Mesothelial cell of epicardium (in vitro differentiated cells): ENCODE measurements at regions not wholly inside any gene's neighbourhood (a gene's known extent, or its start where the extent isn't known, plus 50 kb on each side); places are given as distances from the start of the nearest gene placed in this dataset.

Experiments
- DNase-seq, 2 experiments: peaks; one replicate each; pipeline ENCODE4 v3.0.0; 2021; ENCODE audit warnings: low spot score in 2 of 2; ENCODE audit not compliant: unreplicated experiment in 2 of 2
- H3K27ac Mint-ChIP-seq: 2 replicates; pipeline ENCODE4 v1.8.0; 2021; ENCODE audit warnings: mixed read lengths
- H3K27me3 Mint-ChIP-seq: 2 replicates; pipeline ENCODE4 v1.8.0; 2021; ENCODE audit warnings: low read depth, mixed read lengths
- H3K36me3 Mint-ChIP-seq: 2 replicates; pipeline ENCODE4 v1.8.0; 2021; ENCODE audit warnings: mixed read lengths
- H3K4me1 Mint-ChIP-seq: 2 replicates; pipeline ENCODE4 v1.8.0; 2021; ENCODE audit warnings: mixed read lengths
- H3K4me3 Mint-ChIP-seq: 2 replicates; pipeline ENCODE4 v1.8.0; 2021; ENCODE audit warnings: mild to moderate bottlenecking, moderate library complexity, mixed read lengths
- H3K9me3 Mint-ChIP-seq: 2 replicates; pipeline ENCODE4 v1.8.0; 2021; ENCODE audit warnings: mixed read lengths
- TF ChIP-seq, protein P1 (sequence below): fragments of 200-600 bp; sonication (generic); IDR thresholded peaks from one replicate; pipeline ENCODE4 v1.5.0; 2021; ENCODE audit warnings: antibody characterized with exemption; ENCODE audit not compliant: unreplicated experiment

DNA sequence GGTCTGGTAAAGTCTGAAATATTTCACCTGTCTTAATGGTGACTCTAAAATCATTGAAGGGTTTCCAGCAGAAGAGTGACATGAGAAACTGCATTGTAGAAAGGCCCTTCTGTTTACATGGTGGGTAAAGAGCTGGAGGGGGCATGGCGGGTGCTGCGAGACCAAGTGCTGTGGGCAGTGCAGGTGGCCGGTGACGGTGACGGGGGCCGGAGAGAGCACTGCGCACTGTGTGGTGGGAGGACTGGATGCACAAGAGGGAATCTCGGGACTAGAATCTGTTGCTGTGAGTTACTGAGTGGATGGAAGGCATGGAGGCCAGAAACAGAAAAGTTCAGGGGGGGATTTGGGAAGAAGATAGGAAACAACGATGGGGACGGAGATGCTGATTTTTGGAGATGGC lies 218.7 kb downstream of the USP6NL start:
- TF ChIP-seq, protein P1, sequence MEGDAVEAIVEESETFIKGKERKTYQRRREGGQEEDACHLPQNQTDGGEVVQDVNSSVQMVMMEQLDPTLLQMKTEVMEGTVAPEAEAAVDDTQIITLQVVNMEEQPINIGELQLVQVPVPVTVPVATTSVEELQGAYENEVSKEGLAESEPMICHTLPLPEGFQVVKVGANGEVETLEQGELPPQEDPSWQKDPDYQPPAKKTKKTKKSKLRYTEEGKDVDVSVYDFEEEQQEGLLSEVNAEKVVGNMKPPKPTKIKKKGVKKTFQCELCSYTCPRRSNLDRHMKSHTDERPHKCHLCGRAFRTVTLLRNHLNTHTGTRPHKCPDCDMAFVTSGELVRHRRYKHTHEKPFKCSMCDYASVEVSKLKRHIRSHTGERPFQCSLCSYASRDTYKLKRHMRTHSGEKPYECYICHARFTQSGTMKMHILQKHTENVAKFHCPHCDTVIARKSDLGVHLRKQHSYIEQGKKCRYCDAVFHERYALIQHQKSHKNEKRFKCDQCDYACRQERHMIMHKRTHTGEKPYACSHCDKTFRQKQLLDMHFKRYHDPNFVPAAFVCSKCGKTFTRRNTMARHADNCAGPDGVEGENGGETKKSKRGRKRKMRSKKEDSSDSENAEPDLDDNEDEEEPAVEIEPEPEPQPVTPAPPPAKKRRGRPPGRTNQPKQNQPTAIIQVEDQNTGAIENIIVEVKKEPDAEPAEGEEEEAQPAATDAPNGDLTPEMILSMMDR, result no peak
- H3K27ac Mint-ChIP-seq, result no peak overlapping the region
- no peak overlapping the region for H3K4me3 Mint-ChIP-seq
- H3K9me3 Mint-ChIP-seq, result no peaks in the 10 kb centered on the region
- no peak for DNase-seq
- peaks cover 6% of the 10 kb centered on the region for H3K4me1 Mint-ChIP-seq
- peaks cover 13% of the 10 kb centered on the region for H3K27me3 Mint-ChIP-seq
- no peaks in the 10 kb centered on the region for H3K36me3 Mint-ChIP-seq

DNA sequence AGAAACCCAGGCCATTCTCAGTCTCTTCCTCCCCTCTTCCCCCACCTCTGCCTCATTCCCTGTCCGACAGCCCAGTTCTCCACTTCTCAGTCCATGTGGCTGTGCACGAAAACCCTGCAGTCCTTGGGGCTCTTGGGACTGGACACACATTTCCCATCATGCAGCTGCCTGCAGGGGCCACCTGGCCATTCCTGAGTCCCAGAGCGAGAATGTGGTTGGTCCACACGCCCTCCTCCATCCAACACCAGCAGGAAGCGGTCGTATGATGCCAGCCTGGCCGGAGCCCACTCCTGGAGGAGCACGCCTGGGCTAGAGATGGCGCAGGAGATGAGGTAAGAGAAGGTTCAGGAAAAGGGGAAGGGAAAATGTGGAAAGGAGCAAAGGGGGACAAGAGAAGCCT lies 222.5 kb downstream of the USP6NL start:
- TF ChIP-seq, protein P1, result no peak
- Mint-ChIP-seq H3K4me1 (peaks cover 13% of the 10 kb centered on the region), H3K36me3 (no peaks in the 10 kb centered on the region), H3K27me3 (peaks cover 26% of the 10 kb centered on the region), H3K9me3 (no peaks in the 10 kb centered on the region), H3K4me3 (no peak overlapping the region), H3K27ac (no peak overlapping the region)
- no peak for DNase-seq

DNA sequence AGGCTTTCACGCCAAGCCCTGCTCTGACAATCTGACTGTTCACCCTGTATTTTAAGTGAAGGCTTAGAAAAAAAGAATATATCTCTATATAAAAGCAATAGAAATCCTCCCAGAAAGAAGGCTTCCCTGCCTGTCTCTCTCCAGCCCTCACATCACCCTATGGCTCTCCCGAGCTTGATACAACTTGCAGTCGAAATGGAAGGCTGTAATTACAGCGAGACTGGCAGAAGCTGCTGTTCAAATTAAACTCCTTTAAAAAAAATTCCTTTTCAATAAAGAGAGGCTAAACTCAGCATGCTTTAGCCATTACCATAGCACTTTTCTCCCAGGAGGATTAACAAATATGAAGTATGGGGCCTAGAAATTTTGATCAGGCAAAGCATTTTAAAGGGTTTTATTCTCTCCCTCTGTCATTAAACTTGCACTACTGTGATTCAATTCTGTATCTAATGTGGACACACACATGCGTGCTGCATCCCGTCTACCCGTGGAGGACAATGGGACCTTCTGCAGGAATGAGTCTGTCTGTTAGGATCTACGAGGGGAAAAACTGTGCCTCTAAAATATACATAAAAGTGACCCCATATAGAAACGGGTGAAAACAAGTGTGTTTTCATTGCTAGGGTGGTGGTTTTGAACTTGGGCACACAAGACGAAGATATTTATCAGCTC lies 223.8 kb downstream of the USP6NL start:
- H3K9me3 Mint-ChIP-seq, result no peaks in the 10 kb centered on the region
- no peaks in the 10 kb centered on the region for H3K36me3 Mint-ChIP-seq
- no peak for DNase-seq
- H3K27me3 Mint-ChIP-seq, result peaks cover 26% of the 10 kb centered on the region
- TF ChIP-seq, protein P1, result no peak
- peaks cover 9% of the 10 kb centered on the region for H3K4me1 Mint-ChIP-seq
- H3K4me3 Mint-ChIP-seq, result no peak overlapping the region
- H3K27ac Mint-ChIP-seq, result no peak overlapping the region

DNA sequence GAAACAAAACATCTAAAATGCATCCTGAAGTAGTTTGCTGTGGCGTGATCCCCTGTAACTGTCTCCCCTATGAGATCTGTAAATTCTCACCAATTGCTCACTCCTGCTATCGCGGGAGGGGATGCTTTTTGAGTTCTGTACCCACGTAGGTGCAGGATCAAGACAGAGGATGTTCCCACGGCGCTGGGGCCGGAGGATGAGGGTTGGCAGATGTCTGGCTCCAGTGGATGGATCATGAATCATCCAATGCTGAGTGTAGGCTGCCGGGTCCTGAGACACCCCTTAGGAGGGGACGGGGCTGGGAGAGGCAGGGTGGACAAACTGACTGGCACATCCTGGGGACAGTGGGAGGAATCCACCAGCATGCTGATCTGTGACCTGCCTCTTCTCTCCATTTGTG lies 224.4 kb downstream of the USP6NL start:
- no peak for DNase-seq
- H3K36me3 Mint-ChIP-seq, result no peaks in the 10 kb centered on the region
- H3K4me1 Mint-ChIP-seq, result peaks cover 9% of the 10 kb centered on the region
- no peak overlapping the region for H3K4me3 Mint-ChIP-seq
- TF ChIP-seq, protein P1, result no peak
- peaks cover 22% of the 10 kb centered on the region for H3K27me3 Mint-ChIP-seq
- H3K27ac Mint-ChIP-seq, result no peak overlapping the region
- no peaks in the 10 kb centered on the region for H3K9me3 Mint-ChIP-seq
